HCT116 (cell line): ENCODE measurements at regions not wholly inside any gene's neighbourhood (a gene's known extent, or its start where the extent isn't known, plus 50 kb on each side); places are given as distances from the start of the nearest gene placed in this dataset.

ENCODE experiments used
- ATAC-seq: fragments of 200-7000 bp; cut with Tn5 transposase; 2 replicates; pipeline ENCODE4 v1.9.1; 2020; ENCODE audit warnings: mild to moderate bottlenecking, moderate library complexity
- BruUV-seq: library from RNA; stranded (reverse); fragments of 400-500 nt; replicated peaks from 2 replicates; lab custom pipeline; 2021; lab: Mats Ljungman, UMichigan
- CTCF ChIA-PET: fragments of 300-600 bp; sonication (Branson Sonifier 250); formaldehyde crosslinking; loops from one replicate; lab custom pipeline; 2021; ENCODE audit warnings: antibody characterized with exemption; lab: Charles Lee
- POLR2A ChIA-PET: fragments of 300-600, 350-600 bp; sonication (Branson Sonifier 250); formaldehyde crosslinking; loops from one replicate; lab custom pipeline; 2021; ENCODE audit warnings: antibody characterized with exemption; lab: Charles Lee
- RAD21 ChIA-PET, 2 experiments: fragments of 300-600 bp; sonication (Branson Sonifier 250); formaldehyde crosslinking; loops; one replicate each; lab custom pipeline; 2023; ENCODE audit warnings: low total read pairs in 2 of 2; ENCODE audit not compliant: uncharacterized antibody in 2 of 2, unreplicated experiment in 2 of 2, low non-redundant PET in 1 of 2; lab: Charles Lee
- DNase-seq: peaks from one replicate; pipeline ENCODE4 v3.0.0-alpha.2; 2010; ENCODE audit warnings: low read depth, low spot score
- H2AFZ ChIP-seq: fragments of 200-600 bp; shearing (Covaris generic), sonication (generic); 2 replicates; pipeline ENCODE4 v1.6.1; 2017; ENCODE audit warnings: low read depth, mixed run types, mixed read lengths, antibody characterized with exemption, low read length; ENCODE audit not compliant: poor library complexity, severe bottlenecking
- H3K27ac ChIP-seq: 2 replicates; pipeline ENCODE4 v1.5.1; 2012; ENCODE audit warnings: low read depth, low read length
- H3K27me3 ChIP-seq: fragments of 200-600 bp; sonication (generic); 2 replicates; pipeline ENCODE4 v1.6.1; 2016; ENCODE audit warnings: mixed run types, low read length, mixed read lengths; ENCODE audit not compliant: insufficient read depth
- H3K36me3 ChIP-seq, 2 experiments: fragments of 200-500 bp in 1 of 2; fragments of 200-600 bp in 1 of 2; sonication (Bioruptor generic) in 1 of 2; sonication (generic) in 1 of 2; 2 replicates each; pipeline versions ENCODE4 v1.5.1 to v1.6.1; 2014 to 2016; ENCODE audit warnings: low read length in 2 of 2, inconsistent platforms in 1 of 2, mixed read lengths in 1 of 2, mixed run types in 1 of 2; ENCODE audit not compliant: insufficient read depth in 2 of 2, control insufficient read depth in 1 of 2
- H3K4me1 ChIP-seq, 2 experiments: fragments of 200-600 bp in 1 of 2; sonication (generic) in 1 of 2; 2 replicates each; pipeline versions ENCODE4 v1.5.1 to v1.6.1; 2012 to 2017; ENCODE audit warnings: low read length in 2 of 2, inconsistent platforms in 1 of 2, mild to moderate bottlenecking in 1 of 2, mixed read lengths in 1 of 2, mixed run types in 1 of 2, moderate library complexity in 1 of 2; ENCODE audit not compliant: insufficient read depth in 2 of 2, control insufficient read depth in 1 of 2
- H3K4me2 ChIP-seq: fragments of 200-600 bp; sonication (generic); 2 replicates; pipeline ENCODE4 v1.6.1; 2017; ENCODE audit warnings: mixed run types, low read length, mixed read lengths
- H3K4me3 ChIP-seq, 2 experiments: fragments of 200-600 bp in 1 of 2; sonication (generic) in 1 of 2; replicated peaks in 1 of 2; 2 replicates each; pipeline ENCODE4 v1.5.1; 2011 to 2016; ENCODE audit warnings: low read length in 2 of 2, control low read depth in 1 of 2, low read depth in 1 of 2, mild to moderate bottlenecking in 1 of 2, mixed read lengths in 1 of 2, mixed run types in 1 of 2
- H3K79me2 ChIP-seq: fragments of 200-600 bp; sonication (generic); 2 replicates; pipeline ENCODE4 v1.6.1; 2017; ENCODE audit warnings: mild to moderate bottlenecking, mixed run types, low read length, moderate library complexity, mixed read lengths; ENCODE audit not compliant: insufficient read depth
- H3K9ac ChIP-seq: fragments of 200-600 bp; sonication (generic); 2 replicates; pipeline ENCODE4 v1.6.1; 2016; ENCODE audit warnings: low read length, mixed read lengths
- H3K9me2 ChIP-seq: fragments of 200-600 bp; sonication (generic), shearing (Covaris generic); 2 replicates; pipeline ENCODE4 v1.6.1; 2017; ENCODE audit warnings: mixed run types, mild to moderate bottlenecking, moderate library complexity; ENCODE audit not compliant: insufficient read depth
- H3K9me3 ChIP-seq, 2 experiments: fragments of 200-500 bp in 1 of 2; fragments of 200-600 bp in 1 of 2; sonication (Bioruptor generic) in 1 of 2; sonication (generic) in 1 of 2; 2 replicates each; pipeline ENCODE4 v1.6.1; 2014 to 2017; ENCODE audit warnings: low read length in 2 of 2, mixed read lengths in 2 of 2, inconsistent platforms in 1 of 2, low read depth in 1 of 2, mild to moderate bottlenecking in 1 of 2, mixed run types in 1 of 2, moderate library complexity in 1 of 2; ENCODE audit not compliant: control insufficient read depth in 1 of 2, insufficient read depth in 1 of 2
- H4K20me1 ChIP-seq: fragments of 200-600 bp; sonication (generic), shearing (Covaris generic); 2 replicates; pipeline ENCODE4 v1.6.1; 2017; ENCODE audit warnings: mixed run types, mild to moderate bottlenecking, moderate library complexity; ENCODE audit not compliant: insufficient read depth
- EZH2 ChIP-seq: fragments of 200-600 bp; sonication (generic); IDR thresholded peaks from 2 replicates; pipeline ENCODE4 v1.6.1; 2017; ENCODE audit warnings: antibody characterized with exemption, mixed run types
- EZH2phosphoT487 ChIP-seq: fragments of 200-600 bp; IDR thresholded peaks from 2 replicates; pipeline ENCODE4 v1.6.1; 2018; ENCODE audit warnings: antibody characterized with exemption, borderline replicate concordance
- POLR2AphosphoS5 ChIP-seq: IDR thresholded peaks from 2 replicates; pipeline ENCODE4 v1.6.1; 2011; ENCODE audit warnings: mild to moderate bottlenecking, low read depth, low read length, moderate library complexity
- SRF ChIP-seq: IDR thresholded peaks from 2 replicates; pipeline ENCODE4 v1.6.1; 2012; ENCODE audit warnings: low read depth
- TCF7L2 ChIP-seq: IDR thresholded peaks from 2 replicates; pipeline ENCODE4 v1.7.0; 2011; ENCODE audit warnings: borderline replicate concordance, inconsistent platforms; ENCODE audit not compliant: insufficient read depth, insufficient read length; ENCODE audit errors: extremely low read depth
- intact Hi-C: fragments of 100-400 bp; cut with micrococcal nuclease; formaldehyde crosslinking; loops from 2 replicates; pipeline ENCODE4 v1.10.0; 2022
- TF ChIP-seq, protein P1 (sequence below): IDR thresholded peaks from 2 replicates; pipeline ENCODE4 v1.6.1; 2011; ENCODE audit warnings: mild to moderate bottlenecking, low read length, moderate library complexity; ENCODE audit not compliant: insufficient replicate concordance; ENCODE audit errors: extremely low read depth

DNA sequence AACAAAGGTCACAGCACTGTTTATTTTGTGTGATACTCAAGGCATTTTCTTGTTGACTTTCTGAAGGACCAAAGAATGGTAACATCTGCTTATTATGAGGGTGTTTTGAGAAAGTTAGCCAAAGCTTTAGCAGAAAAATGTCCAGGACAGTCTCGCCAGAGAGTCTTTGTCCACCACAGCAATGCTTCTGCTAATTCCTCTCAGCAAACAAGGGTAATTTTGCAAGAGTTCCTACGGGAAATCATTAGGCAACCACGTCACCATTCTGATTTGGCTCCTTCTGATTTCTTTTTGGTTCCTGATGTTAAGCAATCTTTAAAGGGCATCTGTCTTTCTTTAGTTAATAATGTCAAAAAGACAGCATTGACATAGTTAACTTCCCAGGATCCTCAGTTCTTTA lies 639.3 kb upstream of the STEAP1 start:
- Histone ChIP-seq H3K27ac (no peak overlapping the region), H2AFZ (no peak overlapping the region), H3K4me2 (no peak overlapping the region), H3K27me3 (no peaks in the 10 kb centered on the region), H3K9ac (no peak overlapping the region), H3K9me2 (no peaks in the 10 kb centered on the region), H3K79me2 (no peaks in the 10 kb centered on the region), H3K9me3 (no peaks in the 10 kb centered on the region), H4K20me1 (no peaks in the 10 kb centered on the region), H3K4me3 (no peak overlapping the region), H3K4me1 (no peaks in the 10 kb centered on the region), H3K36me3 (no peaks in the 10 kb centered on the region)
- no peak for DNase-seq
- BruUV-seq, result no TSS peak
- TF ChIP-seq EZH2, result no peak
- CTCF ChIA-PET, result no interaction called here
- RAD21 ChIA-PET, result no interaction called here
- intact Hi-C loops, result no loop called here
- POLR2A ChIA-PET, result no interaction called here
- no peak for ATAC-seq

DNA sequence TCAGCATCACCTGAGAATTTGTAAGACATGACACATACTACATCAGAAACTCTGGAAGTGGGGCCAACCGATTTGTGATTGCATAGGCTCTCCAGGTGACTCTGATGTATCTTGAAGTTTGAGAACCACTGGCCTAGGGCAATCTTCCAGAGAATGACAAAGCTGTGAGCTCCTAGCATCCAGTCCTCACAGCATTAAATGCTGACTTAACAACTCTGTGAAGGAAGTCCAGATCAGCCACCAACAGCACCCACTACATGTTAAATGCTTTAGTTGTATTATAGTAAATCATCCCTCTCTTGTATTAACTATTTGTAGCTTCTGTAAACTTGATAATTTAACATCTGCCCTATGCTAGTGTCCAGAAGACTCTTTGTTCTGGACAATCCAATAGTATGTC lies 636.5 kb upstream of the STEAP1 start:
- intact Hi-C loops, result no loop called here
- ChIA-PET POLR2A (no interaction called here), RAD21 (no interaction called here), CTCF (no interaction called here)
- BruUV-seq, result no TSS peak
- H3K9me3 ChIP-seq, result no peaks in the 10 kb centered on the region
- H3K4me2 ChIP-seq, result no peak overlapping the region
- no peaks in the 10 kb centered on the region for H3K27me3 ChIP-seq
- H3K4me3 ChIP-seq, result no peak overlapping the region
- no peak overlapping the region for H3K27ac ChIP-seq
- H3K4me1 ChIP-seq, result no peaks in the 10 kb centered on the region
- H4K20me1 ChIP-seq, result no peaks in the 10 kb centered on the region
- DNase-seq (no peak), ATAC-seq (no peak)
- no peak overlapping the region for H2AFZ ChIP-seq
- TF ChIP-seq, protein P1, sequence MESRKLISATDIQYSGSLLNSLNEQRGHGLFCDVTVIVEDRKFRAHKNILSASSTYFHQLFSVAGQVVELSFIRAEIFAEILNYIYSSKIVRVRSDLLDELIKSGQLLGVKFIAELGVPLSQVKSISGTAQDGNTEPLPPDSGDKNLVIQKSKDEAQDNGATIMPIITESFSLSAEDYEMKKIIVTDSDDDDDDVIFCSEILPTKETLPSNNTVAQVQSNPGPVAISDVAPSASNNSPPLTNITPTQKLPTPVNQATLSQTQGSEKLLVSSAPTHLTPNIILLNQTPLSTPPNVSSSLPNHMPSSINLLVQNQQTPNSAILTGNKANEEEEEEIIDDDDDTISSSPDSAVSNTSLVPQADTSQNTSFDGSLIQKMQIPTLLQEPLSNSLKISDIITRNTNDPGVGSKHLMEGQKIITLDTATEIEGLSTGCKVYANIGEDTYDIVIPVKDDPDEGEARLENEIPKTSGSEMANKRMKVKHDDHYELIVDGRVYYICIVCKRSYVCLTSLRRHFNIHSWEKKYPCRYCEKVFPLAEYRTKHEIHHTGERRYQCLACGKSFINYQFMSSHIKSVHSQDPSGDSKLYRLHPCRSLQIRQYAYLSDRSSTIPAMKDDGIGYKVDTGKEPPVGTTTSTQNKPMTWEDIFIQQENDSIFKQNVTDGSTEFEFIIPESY, result no peak
- no peak for TF ChIP-seq TCF7L2
- no peak for TF ChIP-seq EZH2phosphoT487
- TF ChIP-seq POLR2AphosphoS5, result no peak
- no peak for TF ChIP-seq SRF
- H3K9me2 ChIP-seq, result no peaks in the 10 kb centered on the region
- no peaks in the 10 kb centered on the region for H3K79me2 ChIP-seq
- no peak overlapping the region for H3K9ac ChIP-seq
- H3K36me3 ChIP-seq, result no peaks in the 10 kb centered on the region
